Peyer's patch (tissue), 4 donors: ENCODE measurements at regions not wholly inside any gene's neighbourhood (a gene's known extent, or its start where the extent isn't known, plus 50 kb on each side); places are given as distances from the start of the nearest gene placed in this dataset.

Experiments
- CTCF ChIP-seq, 6 experiments: fragments of 450-650 bp in 4 of 6; fragments of 200-600 bp in 2 of 6; sonication (generic) in 1 of 6; IDR thresholded peaks; one replicate each; pipeline ENCODE4 v1.5.1; 2017 to 2019; ENCODE audit warnings: antibody characterized with exemption in 6 of 6, mild to moderate bottlenecking in 3 of 6, moderate library complexity in 1 of 6
- POLR2A ChIP-seq, 2 donors: fragments of 450-650 bp; IDR thresholded peaks; one replicate each; pipeline ENCODE4 v1.5.1; 2017; ENCODE audit warnings: antibody characterized with exemption in 2 of 2, mild to moderate bottlenecking in 2 of 2, moderate library complexity in 2 of 2

- TF ChIP-seq CTCF (IDR thresholded peaks at IDR 0.05) (peak in 5 of 6 experiments; percentile 34 to 73 (median 64)), POLR2A (IDR thresholded peaks at IDR 0.05) (no peak)
These were observed 77.9 kb upstream of the RALY start for GRCh38 chr20:33915726-33916331.
